Esophagus muscularis mucosa (tissue), 4 donors: ENCODE measurements at regions not wholly inside any gene's neighbourhood (a gene's known extent, or its start where the extent isn't known, plus 50 kb on each side); places are given as distances from the start of the nearest gene placed in this dataset.

ENCODE experiments used
- CTCF ChIP-seq, 3 experiments: fragments of 200-600 bp in 2 of 3; fragments of 450-650 bp in 1 of 3; sonication (generic) in 2 of 3; IDR thresholded peaks; one replicate each; pipeline ENCODE4 v1.5.1; 2017 to 2019; ENCODE audit warnings: antibody characterized with exemption in 3 of 3, mild to moderate bottlenecking in 2 of 3, moderate library complexity in 1 of 3
- EP300 ChIP-seq: sonication (generic); formaldehyde crosslinking; IDR thresholded peaks from one replicate; pipeline ENCODE4 v1.6.1; 2017; ENCODE audit warnings: antibody characterized with exemption
- POLR2A ChIP-seq: fragments of 450-650 bp; IDR thresholded peaks from one replicate; pipeline ENCODE4 v1.6.1; 2017; ENCODE audit warnings: antibody characterized with exemption, moderate library complexity, mild to moderate bottlenecking, low read depth

- TF ChIP-seq CTCF (IDR thresholded peaks at IDR 0.05) (no peak), POLR2A (no peak), EP300 (no peak)
Observed at GRCh38 chr12:89880690-89881350, 172.2 kb upstream of the ATP2B1 start.
